ENCODE measurements at regions not wholly inside any gene's neighbourhood (a gene's known extent, or its start where the extent isn't known, plus 50 kb on each side); places are given as distances from the start of the nearest gene placed in this dataset.

DNA sequence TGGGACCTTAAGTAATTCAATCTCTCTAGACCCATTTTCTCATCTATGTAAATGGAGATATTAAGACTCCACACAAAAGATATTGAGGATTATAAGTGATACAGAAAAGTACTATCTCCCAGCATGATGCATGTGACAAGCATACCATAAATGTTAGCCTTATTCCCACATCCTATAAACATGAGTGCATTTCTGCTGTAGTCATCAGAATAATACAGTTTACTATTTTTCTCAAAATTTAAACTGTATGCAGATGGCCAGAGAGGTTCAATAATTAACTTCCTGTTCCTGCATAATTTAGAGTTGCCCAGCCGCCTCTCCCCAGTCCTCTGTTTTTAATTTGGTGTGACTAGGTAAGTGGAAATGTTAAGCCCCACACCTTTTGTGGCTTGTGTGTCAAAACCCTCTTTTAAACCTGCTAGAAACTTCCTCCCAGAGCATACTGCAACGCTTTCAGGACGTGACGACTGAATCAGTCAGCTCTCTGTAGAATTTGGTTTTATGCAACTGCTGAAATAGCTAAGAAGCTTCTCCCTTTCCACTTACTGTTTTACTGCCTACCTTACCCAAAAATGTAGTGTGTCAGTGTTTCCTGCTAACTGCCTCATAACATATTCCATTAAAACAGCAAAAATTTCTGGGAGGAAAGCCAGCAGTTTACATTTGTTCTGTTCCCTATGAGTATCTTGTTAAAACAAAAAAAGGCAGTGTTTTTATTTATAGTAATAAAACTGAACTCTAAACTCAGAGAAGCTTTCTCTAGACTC is 1037.9 kb downstream of the EPHA3 start:
- no peaks in the 10 kb centered on the region for H3K9me3 Mint-ChIP-seq
- no peak overlapping the region for H3K27ac Mint-ChIP-seq
- peaks cover 16% of the 10 kb centered on the region for H3K36me3 Mint-ChIP-seq (ENCODE audit: low read depth)
- peaks cover 22% of the 10 kb centered on the region for H3K4me1 Mint-ChIP-seq
- H3K9ac ChIP-seq (ENCODE audit: extremely low read depth, low read length, poor library complexity, severe bottlenecking), result no peak overlapping the region
- no peaks in the 10 kb centered on the region for H3K36me3 ChIP-seq (ENCODE audit: control insufficient read depth, insufficient read depth, low read length)
- TF ChIP-seq, protein P1, sequence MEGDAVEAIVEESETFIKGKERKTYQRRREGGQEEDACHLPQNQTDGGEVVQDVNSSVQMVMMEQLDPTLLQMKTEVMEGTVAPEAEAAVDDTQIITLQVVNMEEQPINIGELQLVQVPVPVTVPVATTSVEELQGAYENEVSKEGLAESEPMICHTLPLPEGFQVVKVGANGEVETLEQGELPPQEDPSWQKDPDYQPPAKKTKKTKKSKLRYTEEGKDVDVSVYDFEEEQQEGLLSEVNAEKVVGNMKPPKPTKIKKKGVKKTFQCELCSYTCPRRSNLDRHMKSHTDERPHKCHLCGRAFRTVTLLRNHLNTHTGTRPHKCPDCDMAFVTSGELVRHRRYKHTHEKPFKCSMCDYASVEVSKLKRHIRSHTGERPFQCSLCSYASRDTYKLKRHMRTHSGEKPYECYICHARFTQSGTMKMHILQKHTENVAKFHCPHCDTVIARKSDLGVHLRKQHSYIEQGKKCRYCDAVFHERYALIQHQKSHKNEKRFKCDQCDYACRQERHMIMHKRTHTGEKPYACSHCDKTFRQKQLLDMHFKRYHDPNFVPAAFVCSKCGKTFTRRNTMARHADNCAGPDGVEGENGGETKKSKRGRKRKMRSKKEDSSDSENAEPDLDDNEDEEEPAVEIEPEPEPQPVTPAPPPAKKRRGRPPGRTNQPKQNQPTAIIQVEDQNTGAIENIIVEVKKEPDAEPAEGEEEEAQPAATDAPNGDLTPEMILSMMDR (conservative IDR thresholded peaks at IDR 0.05), result no peak
- no peaks in the 10 kb centered on the region for H3K9me3 ChIP-seq (ENCODE audit: control insufficient read depth, low read length)
- H3K27me3 Mint-ChIP-seq (ENCODE audit: insufficient read depth), result no peaks in the 10 kb centered on the region
- no peaks in the 10 kb centered on the region for H3K27me3 ChIP-seq (ENCODE audit: control insufficient read depth, insufficient read depth, low read length, poor library complexity, severe bottlenecking)
- no peak overlapping the region for H3K4me3 ChIP-seq (ENCODE audit: low read length)
- H3K4me1 ChIP-seq (ENCODE audit: control insufficient read depth, insufficient read depth, low read length), result no peaks in the 10 kb centered on the region
- no peak overlapping the region for H3K27ac ChIP-seq (ENCODE audit: low read depth, low read length)
- no peak for DNase-seq
- WGBS, 2 experiments (ENCODE audit: insufficient coverage in 1 of 2, insufficient read length in 1 of 2), result 88 to 94% methylated on average over 3 to 4 of the region's 4 CpGs
- no peak overlapping the region for H3K4me3 Mint-ChIP-seq

DNA sequence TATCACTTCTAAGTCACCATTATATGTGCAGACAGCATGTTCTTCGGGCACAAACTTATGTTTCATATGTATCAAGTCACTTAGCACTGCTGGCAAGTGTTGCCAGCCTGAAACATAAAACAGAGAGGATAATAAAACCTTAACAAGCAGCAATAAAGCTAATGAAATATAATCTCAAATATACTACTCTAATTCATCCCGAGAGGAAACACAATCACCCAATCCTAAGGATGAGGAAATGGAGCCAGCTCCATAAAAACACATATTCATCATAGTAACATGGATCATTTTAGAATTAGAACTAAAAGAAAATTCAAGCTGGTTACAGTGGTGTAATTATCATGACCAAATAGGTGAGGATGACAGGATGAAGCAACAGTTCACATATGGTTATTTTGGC is 1072.7 kb downstream of the EPHA3 start:
- Histone ChIP-seq H3K36me3 (ENCODE audit: control insufficient read depth, insufficient read depth, low read length) (no peaks in the 10 kb centered on the region), H3K27me3 (ENCODE audit: control insufficient read depth, insufficient read depth, low read length, poor library complexity, severe bottlenecking) (no peaks in the 10 kb centered on the region), H3K9me3 (ENCODE audit: control insufficient read depth, low read length) (no peaks in the 10 kb centered on the region), H3K4me3 (ENCODE audit: low read length) (no peak overlapping the region), H3K27ac (ENCODE audit: low read depth, low read length) (no peak overlapping the region), H3K4me1 (ENCODE audit: control insufficient read depth, insufficient read depth, low read length) (no peaks in the 10 kb centered on the region), H3K9ac (ENCODE audit: extremely low read depth, low read length, poor library complexity, severe bottlenecking) (no peak overlapping the region)
- Mint-ChIP-seq H3K9me3 (peaks cover 3% of the 10 kb centered on the region), H3K36me3 (ENCODE audit: low read depth) (peaks cover 22% of the 10 kb centered on the region), H3K4me3 (no peak overlapping the region), H3K27ac (no peak overlapping the region), H3K27me3 (ENCODE audit: insufficient read depth) (no peaks in the 10 kb centered on the region), H3K4me1 (no peaks in the 10 kb centered on the region)
- TF ChIP-seq, protein P1 (conservative IDR thresholded peaks at IDR 0.05), result no peak
- no peak for DNase-seq
- WGBS, 2 experiments (ENCODE audit: insufficient coverage in 1 of 2, insufficient read length in 1 of 2), result 100% methylated on average over 1 to 2 of the region's 2 CpGs

DNA sequence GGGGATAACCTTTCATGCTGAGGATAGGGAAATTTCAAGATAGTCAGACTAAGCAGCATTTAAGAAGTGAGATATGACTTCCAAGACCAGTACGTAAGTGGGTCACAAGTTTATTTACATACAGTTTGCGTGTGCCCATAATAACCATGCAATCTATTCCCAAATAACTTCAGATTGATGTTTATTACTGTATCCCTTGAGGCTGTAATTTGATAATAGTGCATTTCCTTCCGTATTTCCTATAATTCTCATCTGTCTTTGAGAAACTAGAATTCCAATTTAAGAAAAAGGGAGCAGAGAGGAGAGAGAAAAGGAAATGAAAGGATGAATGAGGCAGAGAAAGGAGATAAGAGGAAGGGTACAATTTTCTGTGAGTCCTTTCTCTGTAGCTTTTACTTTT is 1073.1 kb downstream of the EPHA3 start:
- H3K27me3 ChIP-seq (ENCODE audit: control insufficient read depth, insufficient read depth, low read length, poor library complexity, severe bottlenecking), result no peaks in the 10 kb centered on the region
- no peak overlapping the region for H3K27ac ChIP-seq (ENCODE audit: low read depth, low read length)
- Mint-ChIP-seq H3K36me3 (ENCODE audit: low read depth) (peaks cover 22% of the 10 kb centered on the region), H3K4me3 (no peak overlapping the region), H3K27ac (no peak overlapping the region), H3K9me3 (peaks cover 1% of the 10 kb centered on the region), H3K27me3 (ENCODE audit: insufficient read depth) (no peaks in the 10 kb centered on the region), H3K4me1 (no peaks in the 10 kb centered on the region)
- H3K4me1 ChIP-seq (ENCODE audit: control insufficient read depth, insufficient read depth, low read length), result no peaks in the 10 kb centered on the region
- no peaks in the 10 kb centered on the region for H3K9me3 ChIP-seq (ENCODE audit: control insufficient read depth, low read length)
- 95% methylated on average over 2 of the region's 3 CpGs; no CpG with 5 or more reads in 1 of the 2 experiments for WGBS, 2 experiments (ENCODE audit: insufficient coverage in 1 of 2, insufficient read length in 1 of 2)
- no peaks in the 10 kb centered on the region for H3K36me3 ChIP-seq (ENCODE audit: control insufficient read depth, insufficient read depth, low read length)
- H3K4me3 ChIP-seq (ENCODE audit: low read length), result no peak overlapping the region
- no peak for DNase-seq
- H3K9ac ChIP-seq (ENCODE audit: extremely low read depth, low read length, poor library complexity, severe bottlenecking), result no peak overlapping the region
- TF ChIP-seq, protein P1 (conservative IDR thresholded peaks at IDR 0.05), result no peak
